HG03064 (cell line): ENCODE measurements at regions not wholly inside any gene's neighbourhood (a gene's known extent, or its start where the extent isn't known, plus 50 kb on each side); places are given as distances from the start of the nearest gene placed in this dataset.

Source experiments
- ATAC-seq: cut with Tn5 transposase; IDR thresholded peaks from one replicate; pipeline ENCODE4 v1.9.1; 2021; ENCODE audit warnings: low read depth; ENCODE audit not compliant: unreplicated experiment

DNA sequence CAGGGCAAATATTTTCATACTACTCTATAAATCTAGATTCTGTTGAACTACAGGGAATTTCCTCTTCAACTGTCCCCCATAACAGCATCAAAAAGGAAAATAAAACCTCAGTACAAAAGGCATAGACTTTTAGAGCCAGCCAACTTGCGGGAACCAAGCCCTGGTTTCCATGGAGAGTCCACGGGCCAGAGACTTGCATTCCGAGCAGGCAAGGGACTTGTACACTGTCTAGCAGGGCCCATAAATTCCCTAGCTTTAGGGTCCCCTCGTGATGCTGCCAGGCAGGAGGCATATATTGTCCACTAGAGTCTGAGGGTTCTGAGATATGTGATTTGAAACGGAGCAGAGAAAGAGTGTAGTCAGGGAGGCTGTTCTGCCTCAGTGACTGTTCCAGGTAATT is 153.1 kb upstream of the SLC14A2 start:
- ATAC-seq = no peak

- ATAC-seq = no peak
These were observed 151.8 kb upstream of the SLC14A2 start for GRCh38 chr18:45463451-45463850.

GRCh38 chr18:45464619-45465018 is 150.7 kb upstream of the SLC14A2 start:
- no peak for ATAC-seq

- no peak for ATAC-seq
These were observed 148.0 kb upstream of the SLC14A2 start for GRCh38 chr18:45467293-45467692.

DNA sequence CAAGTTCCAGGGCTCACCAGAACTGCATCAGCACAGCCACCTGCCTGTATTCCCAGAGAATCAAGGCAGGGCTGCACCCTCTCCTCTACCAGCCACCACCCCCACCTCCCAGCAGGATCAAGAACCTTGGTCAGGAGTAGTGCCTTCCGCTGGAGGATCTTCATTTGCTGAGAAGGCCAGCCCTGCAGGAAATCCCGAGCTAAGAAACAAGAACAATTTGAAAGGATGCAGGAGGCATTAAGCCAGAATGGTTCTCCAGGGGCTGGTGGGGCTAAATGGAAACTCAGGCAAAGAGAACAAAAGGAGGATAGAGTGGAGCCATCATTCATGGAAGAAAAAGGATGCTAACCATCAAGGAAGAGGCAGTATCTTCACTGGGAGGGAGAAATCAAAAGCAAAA is 147.3 kb upstream of the SLC14A2 start:
- no peak for ATAC-seq

- ATAC-seq = no peak
These were observed 136.4 kb upstream of the SLC14A2 start for GRCh38 chr18:45478889-45479288.

DNA sequence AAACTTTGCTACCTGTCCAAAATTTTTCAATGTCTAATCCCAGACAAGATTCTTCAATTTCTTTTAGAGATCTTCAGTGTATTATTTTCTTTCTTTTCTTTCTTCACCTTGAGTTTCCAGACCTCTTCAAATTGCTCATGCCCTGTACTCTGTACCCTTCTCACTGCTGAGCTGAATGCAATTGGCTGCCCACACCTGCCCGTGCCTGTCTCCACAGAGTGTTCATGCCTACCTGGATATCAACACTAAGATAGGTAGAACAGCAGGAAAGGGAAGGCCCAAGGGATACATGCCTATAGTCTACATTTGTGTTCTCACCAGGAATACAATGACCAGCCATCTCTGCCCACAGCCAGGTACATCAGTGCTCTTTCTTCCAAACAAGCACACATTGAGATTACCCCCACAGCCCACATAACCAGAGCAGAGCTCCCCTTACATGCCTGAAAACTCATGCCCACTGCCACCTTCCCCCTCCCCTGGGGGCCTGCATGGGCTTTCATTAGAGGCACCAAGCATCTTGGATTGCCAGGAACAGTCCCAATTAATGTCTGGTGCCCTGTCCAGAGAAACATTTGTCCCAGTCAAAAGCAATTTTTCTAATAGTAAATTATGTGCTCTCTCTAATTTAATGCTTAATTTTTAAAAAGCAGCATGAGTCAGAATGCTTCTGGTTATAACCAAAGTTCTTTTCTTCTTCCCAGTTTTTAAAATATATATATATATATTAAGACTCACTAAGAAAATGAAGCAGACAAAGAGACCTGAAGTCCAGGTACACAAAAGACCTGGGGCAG is 134.9 kb upstream of the SLC14A2 start:
- no peak for ATAC-seq

DNA sequence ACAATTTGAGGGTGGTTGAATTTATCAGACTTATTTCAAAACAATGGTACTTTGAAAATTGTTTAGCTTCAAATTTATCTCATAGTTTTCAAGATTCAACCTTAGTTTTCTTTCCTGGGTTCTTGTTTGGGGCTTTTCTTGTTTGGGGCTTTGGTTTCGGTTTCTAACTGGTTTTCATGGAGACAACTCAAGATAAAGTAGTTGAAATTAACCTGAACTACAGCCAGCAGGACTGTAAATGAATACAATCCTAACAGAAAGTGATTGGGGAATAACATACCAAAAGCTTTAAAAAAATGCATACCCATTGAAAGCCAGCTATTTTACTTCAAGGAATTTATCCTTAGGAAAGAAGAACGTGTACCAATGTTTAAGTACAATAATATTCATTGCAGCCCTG is 133.5 kb upstream of the SLC14A2 start:
- ATAC-seq = no peak

DNA sequence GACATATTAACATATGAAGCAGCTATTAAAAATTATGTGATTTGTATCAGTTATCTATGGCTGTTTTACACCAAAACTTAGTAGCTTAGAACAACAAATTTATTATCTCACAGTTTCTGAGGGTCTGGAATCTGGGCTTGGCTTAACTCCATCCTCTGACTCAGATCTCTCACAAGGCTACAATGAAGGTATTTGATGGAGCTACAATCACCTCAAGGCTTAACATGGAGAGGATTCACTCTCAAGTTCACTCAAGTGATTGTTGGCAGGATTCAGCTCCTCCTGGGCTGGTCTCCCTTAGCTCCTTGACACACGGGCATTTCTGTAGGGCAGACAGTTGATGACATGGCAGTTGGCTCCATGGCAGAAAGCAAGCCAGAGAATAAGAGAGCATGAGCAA is 133.0 kb upstream of the SLC14A2 start:
- ATAC-seq = no peak

DNA sequence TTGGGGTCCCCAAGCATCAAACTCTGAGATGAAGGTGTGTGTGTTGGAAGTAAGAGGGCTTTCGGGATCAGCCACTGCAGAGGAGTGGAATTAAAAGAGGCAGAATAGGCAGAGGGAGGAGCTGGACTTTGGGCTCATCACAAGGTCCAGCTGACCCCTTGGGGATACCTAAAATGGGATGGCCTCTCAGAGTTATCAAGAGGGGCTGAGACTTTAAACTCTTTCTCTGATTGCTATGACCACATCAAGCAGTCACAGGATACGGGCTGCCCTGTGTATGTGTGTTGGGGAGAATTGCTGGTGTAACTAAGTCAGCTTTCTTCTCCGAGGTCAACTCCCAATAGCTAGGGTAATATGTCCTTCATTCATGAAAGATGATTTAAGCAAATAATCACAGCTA is 127.7 kb upstream of the SLC14A2 start:
- ATAC-seq = no peak

DNA sequence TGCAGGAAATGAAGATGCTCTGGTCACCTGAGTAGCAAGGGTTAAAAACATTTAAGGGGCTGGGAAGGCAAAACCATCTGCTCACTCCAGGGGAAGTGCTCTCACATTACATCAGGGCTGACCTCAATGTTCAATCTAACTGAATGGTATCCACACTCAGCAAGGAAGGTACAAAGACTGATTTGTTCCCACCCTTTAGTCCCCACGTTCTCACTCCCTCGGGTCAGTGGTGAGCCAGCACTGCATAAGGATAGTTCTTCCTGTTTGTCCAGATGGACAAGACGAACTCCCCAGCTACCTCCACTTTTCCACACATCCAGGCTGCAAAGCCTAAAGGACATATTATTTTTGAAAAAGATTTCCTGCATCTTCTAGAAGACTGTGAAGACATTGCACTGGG is 126.6 kb upstream of the SLC14A2 start:
- ATAC-seq = no peak

GRCh38 chr18:45493830-45494229 is 121.4 kb upstream of the SLC14A2 start:
- ATAC-seq = no peak

DNA sequence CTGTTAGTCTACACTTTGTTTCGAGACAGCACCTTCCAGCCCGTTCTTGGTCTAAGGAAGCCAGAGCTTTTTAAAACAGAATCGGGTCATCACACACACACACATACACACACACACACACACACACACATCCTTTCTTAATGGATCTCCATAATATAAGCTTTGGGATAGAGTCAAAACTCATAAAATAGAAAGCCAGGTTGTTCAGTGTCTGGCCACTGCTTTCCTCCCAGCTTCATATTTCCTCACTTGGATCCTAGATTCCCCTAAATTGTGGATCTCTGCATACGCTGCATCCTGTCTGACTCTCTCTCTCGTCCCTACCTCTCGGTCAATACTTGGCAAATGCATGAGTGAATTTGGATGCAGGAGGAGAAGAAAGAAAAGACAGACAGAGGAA is 120.5 kb upstream of the SLC14A2 start:
- no peak for ATAC-seq

GRCh38 chr18:45496741-45497140 is 118.5 kb upstream of the SLC14A2 start:
- no peak for ATAC-seq

DNA sequence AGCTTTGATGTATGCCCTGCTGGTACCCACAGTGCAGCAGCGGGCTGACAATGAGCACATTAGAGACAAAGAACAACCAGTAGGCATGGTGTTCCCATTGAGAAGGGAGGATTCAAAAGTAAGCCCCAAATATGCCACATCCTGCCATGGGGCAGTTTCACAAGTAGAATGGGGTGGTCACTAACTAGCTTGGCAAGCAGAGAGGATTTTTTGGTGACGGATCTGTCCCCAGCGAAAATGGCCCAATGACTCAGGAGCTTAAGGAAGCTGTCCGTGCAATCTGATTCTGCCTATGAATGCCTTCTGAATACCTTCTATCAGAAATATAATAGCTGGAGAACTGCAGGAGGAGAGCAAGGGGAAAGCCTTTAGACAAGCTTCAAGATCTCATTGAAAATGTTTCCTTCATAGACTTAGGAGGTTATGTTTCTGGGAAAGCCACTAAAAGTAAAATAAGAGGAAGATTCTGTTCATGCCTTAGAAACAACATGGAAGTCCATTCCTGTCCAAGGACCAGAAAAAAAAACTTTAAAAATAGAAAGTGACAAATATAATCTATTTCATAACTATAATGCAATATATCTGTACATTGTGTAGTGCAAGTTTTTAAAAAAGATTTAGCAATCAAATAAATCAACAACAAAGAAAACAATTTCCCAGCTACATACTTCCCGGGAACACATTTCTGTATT is 117.5 kb upstream of the SLC14A2 start:
- no peak for ATAC-seq

GRCh38 chr18:45498287-45498658 is 117.0 kb upstream of the SLC14A2 start:
- no peak for ATAC-seq

DNA sequence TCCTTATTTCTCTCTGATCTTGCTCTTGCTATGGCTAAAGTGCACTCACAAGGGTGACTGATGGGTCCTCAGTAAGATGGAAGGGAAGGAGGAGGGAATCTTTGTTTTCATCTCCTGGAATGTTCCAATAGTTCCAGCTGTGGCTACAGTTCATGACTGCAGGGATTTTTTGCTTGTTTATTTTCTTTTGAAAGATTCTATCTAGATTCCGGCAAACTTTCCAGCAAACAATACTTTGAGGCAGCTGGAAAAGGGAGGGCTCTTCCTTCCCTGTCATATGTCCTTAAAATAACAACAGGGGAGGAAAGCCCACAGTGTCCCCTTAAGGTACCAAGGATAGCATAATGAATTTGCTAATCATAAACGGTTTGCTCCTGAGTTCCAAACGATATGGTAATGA is 111.3 kb upstream of the SLC14A2 start:
- ATAC-seq = no peak

GRCh38 chr18:45505497-45506206 is 109.6 kb upstream of the SLC14A2 start:
- no peak for ATAC-seq

GRCh38 chr18:45506951-45507350 is 108.3 kb upstream of the SLC14A2 start:
- no peak for ATAC-seq

DNA sequence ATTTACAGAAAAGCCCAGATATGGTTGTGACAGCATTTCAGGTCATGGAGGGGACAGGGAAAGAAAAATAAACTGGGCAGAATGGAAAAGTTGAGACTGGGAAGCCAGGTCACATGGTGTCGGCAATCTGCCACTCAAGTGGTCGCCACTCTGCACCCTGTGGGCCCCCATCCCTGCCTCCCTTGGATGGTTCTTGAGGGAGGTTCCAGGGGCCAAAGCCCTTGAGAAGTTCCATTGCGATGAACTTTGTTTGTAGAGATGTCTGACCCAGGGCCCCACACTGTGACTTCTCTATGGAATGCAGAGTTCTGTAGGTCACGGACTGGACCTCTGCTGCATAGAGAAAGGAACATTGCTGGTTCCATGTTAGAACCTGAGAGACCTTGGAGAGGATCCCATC is 105.7 kb upstream of the SLC14A2 start:
- no peak for ATAC-seq

- no peak for ATAC-seq
These were observed 104.6 kb upstream of the SLC14A2 start for GRCh38 chr18:45510656-45511055.
